ENCODE measurements at regions not wholly inside any gene's neighbourhood (a gene's known extent, or its start where the extent isn't known, plus 50 kb on each side); places are given as distances from the start of the nearest gene placed in this dataset.

- TF ChIP-seq EP300 (IDR thresholded peaks at IDR 0.05; ENCODE audit: borderline replicate concordance) (no peak), REST (IDR thresholded peaks at IDR 0.05; ENCODE audit: low read depth) (no peak), TCF12 (IDR thresholded peaks at IDR 0.05; ENCODE audit: low read depth) (no peak), RAD21 (IDR thresholded peaks at IDR 0.05; ENCODE audit: low read depth) (no peak), TAF1 (IDR thresholded peaks at IDR 0.05; ENCODE audit: low read depth) (no peak), YY1 (IDR thresholded peaks at IDR 0.05; ENCODE audit: low read depth) (no peak), USF1 (IDR thresholded peaks at IDR 0.05) (no peak), MAX (IDR thresholded peaks at IDR 0.05) (no peak), FOXM1 (IDR thresholded peaks at IDR 0.05; ENCODE audit: borderline replicate concordance, low read depth) (no peak)
Measured at GRCh38 chr6:149254253-149254652, 63.3 kb upstream of the TAB2 start.
